ENCODE measurements at regions not wholly inside any gene's neighbourhood (a gene's known extent, or its start where the extent isn't known, plus 50 kb on each side); places are given as distances from the start of the nearest gene placed in this dataset.
"Not testable (repeated sequence)": the region's sequence is repeated elsewhere in the genome, so short reads cannot be mapped to it uniquely, and the experiment has no call there.

DNA sequence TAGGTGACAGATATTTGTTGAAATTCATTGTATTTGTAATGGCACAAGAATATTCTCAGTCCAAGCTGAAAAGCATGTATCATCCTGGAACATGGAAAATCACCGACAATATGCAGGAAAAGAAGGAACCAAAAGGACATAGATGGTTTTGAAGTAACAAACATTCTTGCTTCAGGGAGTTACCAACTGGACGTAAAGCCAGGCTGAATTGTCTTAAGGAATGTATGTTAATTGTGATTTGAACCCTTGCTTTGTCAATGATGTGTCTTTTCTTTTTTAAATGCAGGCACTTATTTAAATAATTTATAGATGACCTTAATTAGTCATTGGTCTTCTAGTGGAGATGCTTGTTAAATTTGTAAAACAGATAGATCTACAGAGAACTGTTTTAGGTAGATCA, 489.4 kb upstream of the ZP4 start:
- CTCF ChIA-PET, result no interaction called here
- POLR2A ChIA-PET, result no interaction called here
- FAIRE-seq (no peak), DNase-seq (ENCODE audit: low read depth, low spot score) (no peak)
- no peaks in the 10 kb centered on the region for H3K36me3 ChIP-seq (ENCODE audit: control insufficient read depth in 2 of 2, extremely low read depth in 1 of 2, insufficient read depth in 2 of 2, low read length in 2 of 2)
- no peaks in the 10 kb centered on the region for H3K27me3 ChIP-seq (ENCODE audit: control insufficient read depth in 2 of 2, insufficient read depth in 2 of 2, low read length in 2 of 2)
- dilution Hi-C loops (cut with MboI; ENCODE audit: extremely low pct_ligation_motif_present, low sequenced_read_pairs) (no loop called here), intact Hi-C loops (cut with micrococcal nuclease) (no loop called here)
- H3K9me1 ChIP-seq (replicated peaks; ENCODE audit: control insufficient read depth, extremely low read depth, insufficient read depth, low read length), result no peaks in the 10 kb centered on the region
- no peak overlapping the region for H3K4me3 ChIP-seq (replicated peaks in 1 of 3; ENCODE audit: insufficient read depth in 1 of 3, low read depth in 1 of 3, low read length in 3 of 3)
- H3K27ac ChIP-seq (ENCODE audit: insufficient read depth, low read depth, low read length), result no peak overlapping the region
- no peaks in the 10 kb centered on the region for H3K79me2 ChIP-seq (ENCODE audit: control insufficient read depth, insufficient read depth, low read length)
- no peak overlapping the region for H3K9ac ChIP-seq (replicated peaks; ENCODE audit: extremely low read depth, insufficient read depth, low read length)
- no peak for TF ChIP-seq FOS (IDR thresholded peaks at IDR 0.05; ENCODE audit: borderline replicate concordance, insufficient read depth, low read length)
- no peak for TF ChIP-seq JUN (IDR thresholded peaks at IDR 0.05; ENCODE audit: borderline replicate concordance, insufficient read depth, insufficient read length, low read depth)
- TF ChIP-seq GATA2 (IDR thresholded peaks at IDR 0.05; ENCODE audit: insufficient read depth, insufficient read length, low read depth, low read length), result no peak
- TF ChIP-seq EZH2 (IDR thresholded peaks at IDR 0.05; ENCODE audit: borderline replicate concordance, low read depth, low read length, severe bottlenecking), result no peak
- TF ChIP-seq, protein P1, sequence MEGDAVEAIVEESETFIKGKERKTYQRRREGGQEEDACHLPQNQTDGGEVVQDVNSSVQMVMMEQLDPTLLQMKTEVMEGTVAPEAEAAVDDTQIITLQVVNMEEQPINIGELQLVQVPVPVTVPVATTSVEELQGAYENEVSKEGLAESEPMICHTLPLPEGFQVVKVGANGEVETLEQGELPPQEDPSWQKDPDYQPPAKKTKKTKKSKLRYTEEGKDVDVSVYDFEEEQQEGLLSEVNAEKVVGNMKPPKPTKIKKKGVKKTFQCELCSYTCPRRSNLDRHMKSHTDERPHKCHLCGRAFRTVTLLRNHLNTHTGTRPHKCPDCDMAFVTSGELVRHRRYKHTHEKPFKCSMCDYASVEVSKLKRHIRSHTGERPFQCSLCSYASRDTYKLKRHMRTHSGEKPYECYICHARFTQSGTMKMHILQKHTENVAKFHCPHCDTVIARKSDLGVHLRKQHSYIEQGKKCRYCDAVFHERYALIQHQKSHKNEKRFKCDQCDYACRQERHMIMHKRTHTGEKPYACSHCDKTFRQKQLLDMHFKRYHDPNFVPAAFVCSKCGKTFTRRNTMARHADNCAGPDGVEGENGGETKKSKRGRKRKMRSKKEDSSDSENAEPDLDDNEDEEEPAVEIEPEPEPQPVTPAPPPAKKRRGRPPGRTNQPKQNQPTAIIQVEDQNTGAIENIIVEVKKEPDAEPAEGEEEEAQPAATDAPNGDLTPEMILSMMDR (IDR thresholded peaks at IDR 0.05; ENCODE audit: extremely low read depth in 1 of 2, insufficient read depth in 1 of 2, low read depth in 1 of 2, low read length in 2 of 2), result no peak
- TF ChIP-seq, protein P2, sequence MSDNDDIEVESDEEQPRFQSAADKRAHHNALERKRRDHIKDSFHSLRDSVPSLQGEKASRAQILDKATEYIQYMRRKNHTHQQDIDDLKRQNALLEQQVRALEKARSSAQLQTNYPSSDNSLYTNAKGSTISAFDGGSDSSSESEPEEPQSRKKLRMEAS (IDR thresholded peaks at IDR 0.05; ENCODE audit: insufficient read depth, insufficient read length), result no peak
- no peak for TF ChIP-seq MYC (IDR thresholded peaks at IDR 0.05; ENCODE audit: low read depth, low read length)
- TF ChIP-seq POLR2AphosphoS5 (IDR thresholded peaks at IDR 0.05; ENCODE audit: insufficient read depth, low read depth, low read length), result no peak
- TF ChIP-seq POLR2A (IDR thresholded peaks at IDR 0.05; ENCODE audit: low read depth, low read length), result no peak
- no peaks in the 10 kb centered on the region for H4K20me1 ChIP-seq (replicated peaks; ENCODE audit: control insufficient read depth, extremely low read depth, insufficient read depth, low read length)
- H3K4me2 ChIP-seq (ENCODE audit: insufficient read depth, low read length), result no peak overlapping the region
- no TSS peak for BruUV-seq (replicated peaks)
- no peaks in the 10 kb centered on the region for H3K4me1 ChIP-seq (ENCODE audit: control insufficient read depth, extremely low read depth, insufficient read depth, low read length)
- no peak overlapping the region for H2AFZ ChIP-seq (ENCODE audit: low read depth, low read length)
- peaks cover 8% of the 10 kb centered on the region for H3K9me3 ChIP-seq (replicated peaks; ENCODE audit: control insufficient read depth, insufficient read depth, low read length)

DNA sequence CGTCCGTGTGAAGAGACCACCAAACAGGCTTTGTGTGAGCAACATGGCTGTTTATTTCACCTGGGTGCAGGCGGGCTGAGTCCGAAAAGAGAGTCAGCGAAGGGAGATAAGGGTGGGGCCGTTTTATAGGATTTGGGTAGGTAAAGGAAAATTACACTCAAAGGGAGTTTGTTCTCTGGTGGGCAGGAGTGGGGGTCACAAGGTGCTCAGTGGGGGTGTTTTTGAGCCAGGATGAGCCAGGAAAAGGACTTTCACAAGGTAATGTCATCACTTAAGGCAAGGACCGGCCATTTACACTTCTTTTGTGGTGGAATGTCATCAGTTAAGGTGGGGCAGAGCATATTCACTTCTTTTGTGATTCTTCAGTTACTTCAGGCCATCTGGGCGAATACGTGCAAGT, 488.7 kb upstream of the ZP4 start:
- H3K4me1 ChIP-seq (ENCODE audit: control insufficient read depth, extremely low read depth, insufficient read depth, low read length); intact Hi-C loops (cut with micrococcal nuclease); H3K9me1 ChIP-seq (replicated peaks; ENCODE audit: control insufficient read depth, extremely low read depth, insufficient read depth, low read length); H4K20me1 ChIP-seq (replicated peaks; ENCODE audit: control insufficient read depth, extremely low read depth, insufficient read depth, low read length); POLR2A ChIA-PET; DNase-seq (ENCODE audit: low read depth, low spot score); H3K4me2 ChIP-seq (ENCODE audit: insufficient read depth, low read length); H3K79me2 ChIP-seq (ENCODE audit: control insufficient read depth, insufficient read depth, low read length); H3K36me3 ChIP-seq (ENCODE audit: control insufficient read depth in 2 of 2, extremely low read depth in 1 of 2, insufficient read depth in 2 of 2, low read length in 2 of 2); dilution Hi-C loops (cut with MboI; ENCODE audit: extremely low pct_ligation_motif_present, low sequenced_read_pairs); H3K4me3 ChIP-seq (replicated peaks in 1 of 3; ENCODE audit: insufficient read depth in 1 of 3, low read depth in 1 of 3, low read length in 3 of 3); BruUV-seq (replicated peaks); CTCF ChIA-PET; H3K27me3 ChIP-seq (ENCODE audit: control insufficient read depth in 2 of 2, insufficient read depth in 2 of 2, low read length in 2 of 2); FAIRE-seq; H3K27ac ChIP-seq (ENCODE audit: insufficient read depth, low read depth, low read length); H2AFZ ChIP-seq (ENCODE audit: low read depth, low read length); H3K9ac ChIP-seq (replicated peaks; ENCODE audit: extremely low read depth, insufficient read depth, low read length); H3K9me3 ChIP-seq (replicated peaks; ENCODE audit: control insufficient read depth, insufficient read depth, low read length): not testable (repeated sequence)

All from endothelial cell of umbilical vein (primary cell).